ENCODE measurements at regions not wholly inside any gene's neighbourhood (a gene's known extent, or its start where the extent isn't known, plus 50 kb on each side); places are given as distances from the start of the nearest gene placed in this dataset.
"Not testable (repeated sequence)": the region's sequence is repeated elsewhere in the genome, so short reads cannot be mapped to it uniquely, and the experiment has no call there.

- CTCF ChIA-PET = no interaction called here
- no peak for TF ChIP-seq CTCF (tag by site-specific recombination; IDR thresholded peaks at IDR 0.05)
- POLR2A ChIA-PET = no interaction called here
Measured at GRCh38 chr9:117938896-117939295, 234.7 kb downstream of the TLR4 start.

GRCh38 chr9:117944750-117945149 is 240.5 kb downstream of the TLR4 start:
- H3K9me3 ChIP-seq (ENCODE audit: control insufficient read depth, insufficient read depth, low read depth, low read length); H3K4me1 ChIP-seq (ENCODE audit: control insufficient read depth, insufficient read depth, low read length); POLR2A ChIA-PET; CTCF ChIA-PET; H3K36me3 ChIP-seq (ENCODE audit: control insufficient read depth in 2 of 2, insufficient read depth in 1 of 2, low read length in 2 of 2); H3K4me3 ChIP-seq (ENCODE audit: low read depth, low read length); H3K27ac ChIP-seq (ENCODE audit: extremely low read depth, low read depth, low read length): not testable (repeated sequence)

More at GRCh38 chr9:117938896-117939295, 234.7 kb downstream of the TLR4 start:
- no peaks in the 10 kb centered on the region for H3K4me1 ChIP-seq (ENCODE audit: control insufficient read depth, insufficient read depth, low read length)
- no peaks in the 10 kb centered on the region for H3K9me3 ChIP-seq (ENCODE audit: control insufficient read depth, insufficient read depth, low read depth, low read length)
- H3K36me3 ChIP-seq (ENCODE audit: control insufficient read depth in 2 of 2, insufficient read depth in 1 of 2, low read length in 2 of 2) = no peaks in the 10 kb centered on the region
- H3K4me3 ChIP-seq (ENCODE audit: low read depth, low read length) = no peak overlapping the region
- H3K27ac ChIP-seq (ENCODE audit: extremely low read depth, low read depth, low read length) = no peak overlapping the region

GRCh38 chr9:117945286-117945685 is 241.1 kb downstream of the TLR4 start:
- Histone ChIP-seq H3K36me3 (ENCODE audit: control insufficient read depth in 2 of 2, insufficient read depth in 1 of 2, low read length in 2 of 2) (no peaks in the 10 kb centered on the region), H3K4me3 (ENCODE audit: low read depth, low read length) (no peak overlapping the region), H3K4me1 (ENCODE audit: control insufficient read depth, insufficient read depth, low read length) (no peaks in the 10 kb centered on the region), H3K9me3 (ENCODE audit: control insufficient read depth, insufficient read depth, low read depth, low read length) (no peaks in the 10 kb centered on the region), H3K27ac (ENCODE audit: extremely low read depth, low read depth, low read length) (no peak overlapping the region)
- no peak for TF ChIP-seq ZFHX2 (tag by site-specific recombination; conservative IDR thresholded peaks at IDR 0.05)
- POLR2A ChIA-PET = no interaction called here
- CTCF ChIA-PET = no interaction called here

GRCh38 chr9:117951127-117951526 is 246.9 kb downstream of the TLR4 start:
- Histone ChIP-seq H3K27ac (ENCODE audit: extremely low read depth, low read depth, low read length) (no peak overlapping the region), H3K9me3 (ENCODE audit: control insufficient read depth, insufficient read depth, low read depth, low read length) (no peaks in the 10 kb centered on the region), H3K4me1 (ENCODE audit: control insufficient read depth, insufficient read depth, low read length) (no peaks in the 10 kb centered on the region), H3K4me3 (ENCODE audit: low read depth, low read length) (no peak overlapping the region), H3K36me3 (ENCODE audit: control insufficient read depth in 2 of 2, insufficient read depth in 1 of 2, low read length in 2 of 2) (no peaks in the 10 kb centered on the region)
- TF ChIP-seq ZBTB20 (tag by site-specific recombination; IDR thresholded peaks at IDR 0.05) (no peak), ZNF37A (tag by site-specific recombination; IDR thresholded peaks at IDR 0.05) (no peak), ZSCAN5A (tag by site-specific recombination; IDR thresholded peaks at IDR 0.05) (no peak), PATZ1 (tag by site-specific recombination; IDR thresholded peaks at IDR 0.05) (no peak), ZNF624 (tag by site-specific recombination; IDR thresholded peaks at IDR 0.05) (no peak), ZNF639 (tag by site-specific recombination; IDR thresholded peaks at IDR 0.05) (no peak), ZSCAN23 (tag by site-specific recombination; IDR thresholded peaks at IDR 0.05) (no peak), ZNF449 (tag by site-specific recombination; IDR thresholded peaks at IDR 0.05) (no peak), ZNF518A (tag by site-specific recombination; conservative IDR thresholded peaks at IDR 0.05; ENCODE audit: low read depth) (no peak), KLF17 (tag by site-specific recombination; IDR thresholded peaks at IDR 0.05) (no peak), ZNF626 (tag by site-specific recombination; IDR thresholded peaks at IDR 0.05) (no peak)
- POLR2A ChIA-PET = no interaction called here
- CTCF ChIA-PET = no interaction called here

Data from HEK293 (cell line).